Dedifferentiated amniotic fluid mesenchymal stem cell (primary cell): ENCODE measurements at regions not wholly inside any gene's neighbourhood (a gene's known extent, or its start where the extent isn't known, plus 50 kb on each side); places are given as distances from the start of the nearest gene placed in this dataset.
"Not testable (repeated sequence)": the region's sequence is repeated elsewhere in the genome, so short reads cannot be mapped to it uniquely, and the experiment has no call there.

Experiments used
- DNase-seq: peaks from one replicate; pipeline ENCODE4 v3.0.0-alpha.2; 2016; ENCODE audit errors: extremely low spot score

DNA sequence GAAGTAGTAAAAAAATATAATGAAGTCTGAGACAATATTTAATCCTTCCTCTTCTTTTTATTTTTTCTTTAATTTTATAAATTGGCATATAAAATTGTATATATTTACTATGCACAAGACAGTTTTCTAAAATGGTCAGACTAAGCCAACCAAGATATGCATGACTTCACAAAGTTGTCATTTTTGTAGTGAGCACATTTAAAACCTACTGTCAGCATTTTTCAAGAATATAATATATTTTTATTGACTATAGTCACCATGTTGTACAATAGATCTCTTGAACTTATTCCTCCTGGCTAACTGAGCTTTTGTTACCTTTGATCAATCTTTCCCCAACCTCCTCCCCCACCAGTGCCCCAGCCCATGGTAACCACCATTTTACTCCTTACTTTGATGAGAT is 129.2 kb downstream of the ATP6V1G3 start:
- no peak for DNase-seq

GRCh38 chr1:198408716-198409115 is 131.8 kb downstream of the ATP6V1G3 start:
- no peak for DNase-seq

GRCh38 chr1:198404632-198405031 is 135.8 kb downstream of the ATP6V1G3 start:
- not testable (repeated sequence) for DNase-seq

- DNase-seq = no peak
Observed at GRCh38 chr1:198400063-198400462, 140.4 kb downstream of the ATP6V1G3 start.

- DNase-seq = no peak
Observed at GRCh38 chr1:198399452-198399851, 141.0 kb downstream of the ATP6V1G3 start.

GRCh38 chr1:198397208-198397808 is 143.2 kb downstream of the ATP6V1G3 start:
- no peak for DNase-seq

GRCh38 chr1:198391393-198392020 is 149.0 kb downstream of the ATP6V1G3 start:
- no peak for DNase-seq

GRCh38 chr1:198387587-198387986 is 152.9 kb downstream of the ATP6V1G3 start:
- DNase-seq = peak; percentile 26

DNA sequence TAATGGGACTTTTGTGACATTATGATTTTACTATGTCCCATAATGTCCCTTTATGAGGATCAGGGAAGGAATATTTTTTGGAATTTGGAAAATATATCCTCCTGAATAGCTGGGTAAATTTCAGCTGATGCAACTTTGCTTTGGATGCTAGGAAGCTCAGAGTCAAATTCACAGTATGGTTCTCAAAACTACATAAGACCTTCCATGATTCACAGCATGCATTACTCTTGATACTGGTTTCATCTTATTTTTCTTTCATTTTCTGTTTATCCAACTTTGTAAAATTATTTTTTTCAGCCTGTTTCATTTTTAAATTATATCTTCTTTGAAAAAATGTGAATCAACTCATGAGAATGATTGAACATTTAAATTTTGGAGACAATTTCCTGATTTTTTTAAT is 160.2 kb downstream of the ATP6V1G3 start:
- DNase-seq = no peak

- no peak for DNase-seq
Observed at GRCh38 chr1:198377702-198378101, 162.8 kb downstream of the ATP6V1G3 start.

GRCh38 chr1:198374288-198374687 is 166.2 kb downstream of the ATP6V1G3 start:
- DNase-seq = no peak

DNA sequence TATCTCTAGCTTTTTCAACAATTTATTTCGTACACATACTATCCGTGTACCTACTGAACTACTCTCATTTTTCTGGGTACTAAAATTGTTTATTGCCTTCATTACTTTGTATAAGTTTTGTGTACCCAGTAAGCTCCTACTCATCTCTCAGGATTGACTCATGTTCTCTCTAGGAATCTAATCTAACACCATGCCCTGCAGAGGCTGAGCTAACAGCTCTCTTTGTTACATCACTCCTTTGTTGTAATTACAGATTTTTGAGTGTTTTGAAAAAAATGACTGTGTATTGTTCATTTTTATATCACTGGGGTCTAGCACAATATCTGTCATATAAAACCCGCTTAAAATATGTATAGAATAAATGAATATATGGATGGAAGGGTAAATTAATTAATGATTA is 167.1 kb downstream of the ATP6V1G3 start:
- no peak for DNase-seq
